ENCODE measurements at regions not wholly inside any gene's neighbourhood (a gene's known extent, or its start where the extent isn't known, plus 50 kb on each side); places are given as distances from the start of the nearest gene placed in this dataset.
"Not testable (repeated sequence)": the region's sequence is repeated elsewhere in the genome, so short reads cannot be mapped to it uniquely, and the experiment has no call there.

- DNase-seq: not testable (repeated sequence)
Observed at GRCh38 chr2:201946746-201947145, 86.9 kb upstream of the FZD7 start.

DNA sequence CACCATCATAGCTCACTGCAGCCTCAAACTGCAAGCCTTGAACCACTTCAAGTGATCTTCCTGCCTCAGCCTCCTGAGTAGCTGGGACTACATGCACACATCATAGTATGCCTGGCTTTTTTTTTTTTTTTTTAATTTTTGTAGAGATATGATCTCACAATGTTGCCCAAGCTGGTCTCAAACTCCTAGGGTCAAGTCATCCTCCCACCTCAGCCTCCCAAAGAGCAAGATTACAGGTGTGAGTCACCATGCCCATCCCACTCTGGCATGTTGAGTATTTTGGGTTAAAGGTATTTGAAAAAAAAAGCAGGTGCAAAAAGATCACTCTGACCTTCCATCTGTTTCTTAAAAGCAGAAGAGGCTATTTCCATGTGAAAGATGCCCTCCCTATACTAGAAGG, 86.4 kb upstream of the FZD7 start:
- DNase-seq: no peak

DNA sequence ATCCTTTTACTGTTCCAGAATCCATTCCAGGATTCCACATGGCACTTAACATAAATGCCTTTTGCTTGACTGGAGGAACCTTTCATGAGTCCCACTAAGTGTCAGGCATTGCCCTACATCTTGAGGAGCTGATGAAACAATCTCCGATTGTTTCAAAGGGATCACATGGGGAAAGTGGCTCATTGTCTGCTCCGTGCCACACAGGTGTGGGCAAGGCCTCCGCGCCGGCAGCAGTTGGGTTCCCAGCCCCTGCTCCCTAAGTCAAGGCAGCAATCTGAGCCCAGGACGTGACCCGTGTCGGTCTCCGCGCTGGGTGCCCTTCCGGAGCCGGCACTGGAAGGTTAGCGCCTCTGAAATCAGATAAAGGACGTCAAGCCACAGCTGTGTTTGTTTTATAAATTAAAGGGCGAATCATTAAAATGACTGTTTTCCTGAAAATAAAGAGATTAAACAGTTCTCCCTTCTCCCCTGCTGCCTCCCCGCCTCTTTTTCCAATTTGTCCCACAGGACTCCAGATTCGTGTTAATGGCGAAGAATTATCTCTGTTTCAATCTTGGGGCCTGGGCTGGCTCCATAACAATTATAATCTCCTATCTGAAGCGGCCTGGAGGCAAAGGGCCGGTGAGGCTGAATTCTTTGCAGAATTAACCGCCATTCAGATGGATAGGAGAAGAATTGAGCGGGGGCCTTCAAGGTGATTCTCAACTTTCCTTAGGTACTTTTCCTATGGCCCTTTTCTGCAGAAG, 84.3 kb upstream of the FZD7 start:
- DNase-seq: no peak

DNA sequence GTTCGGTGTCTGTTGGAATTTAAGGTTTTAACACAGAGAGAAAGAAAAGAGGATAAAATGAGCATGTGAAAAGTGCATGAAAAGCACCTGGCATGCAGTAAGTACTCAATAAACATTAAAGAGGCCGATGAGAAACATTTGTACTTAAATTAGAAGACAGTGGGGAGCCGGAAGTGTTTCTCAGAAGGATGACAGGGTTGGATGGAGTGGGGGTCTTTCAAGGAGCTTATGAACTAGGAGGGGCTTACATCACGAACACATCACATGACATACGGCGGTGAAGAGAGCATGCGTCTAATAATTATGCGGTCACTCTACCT, 83.8 kb upstream of the FZD7 start:
- no peak for DNase-seq

DNA sequence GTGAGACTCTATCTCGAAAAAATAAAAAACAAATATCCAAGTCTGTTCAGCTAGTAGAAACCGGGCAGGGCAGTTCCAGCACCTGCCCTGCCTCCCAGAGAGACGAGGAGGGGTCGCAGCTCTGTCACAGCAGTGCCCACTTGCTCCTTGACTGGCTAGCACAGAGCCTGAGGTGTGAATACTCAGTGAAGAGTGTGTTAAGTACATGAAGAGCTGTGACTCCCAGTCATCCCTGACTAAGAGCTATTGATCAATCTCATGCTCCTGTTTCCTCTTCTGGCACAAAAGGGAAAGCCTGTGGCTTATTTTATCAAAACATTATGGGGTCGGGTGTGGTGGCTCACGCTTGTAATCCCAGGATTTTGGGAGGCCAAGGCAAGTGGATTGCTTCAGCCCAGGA, 83.0 kb upstream of the FZD7 start:
- DNase-seq: no peak

DNA sequence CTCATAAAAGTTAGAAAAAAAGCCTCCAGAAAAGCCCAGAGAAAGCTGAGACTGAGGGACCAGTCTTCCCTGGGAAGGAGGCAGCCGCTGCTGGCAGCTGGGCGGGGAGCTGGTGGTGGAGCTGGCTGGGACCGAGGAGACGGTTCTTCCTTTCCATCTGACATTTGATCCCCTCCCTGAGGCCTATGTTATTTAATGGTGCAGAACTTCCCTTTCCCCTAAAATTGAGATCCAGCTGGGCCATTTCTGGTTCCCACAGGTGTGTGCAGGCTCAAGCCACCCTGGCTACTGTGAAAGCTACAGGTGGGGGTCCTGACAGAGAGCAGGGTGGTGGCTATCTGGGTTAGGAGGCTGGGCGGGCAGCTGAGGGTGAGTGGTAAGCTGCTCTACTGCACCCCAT, 81.5 kb upstream of the FZD7 start:
- no peak for DNase-seq

DNA sequence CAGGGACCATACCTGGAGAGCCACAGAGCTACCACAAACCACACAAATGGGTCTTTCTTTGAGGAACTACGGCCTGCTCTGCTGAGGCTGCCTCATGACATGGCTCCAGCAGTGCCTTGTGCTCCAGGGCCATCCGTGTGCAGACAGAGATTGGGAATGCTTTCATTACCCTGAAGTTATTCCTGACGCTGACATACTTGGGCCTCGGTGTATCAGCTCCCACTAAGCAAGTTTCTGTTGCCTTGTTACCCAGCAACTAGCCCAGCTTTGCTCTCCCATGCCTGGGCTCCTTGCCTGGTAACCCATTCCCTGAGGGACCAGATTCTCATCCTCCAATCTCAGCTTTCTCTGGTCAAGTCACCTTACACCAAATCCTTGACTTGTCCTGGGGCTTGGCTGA, 80.3 kb upstream of the FZD7 start:
- no peak for DNase-seq

GRCh38 chr2:201953880-201954279, 79.8 kb upstream of the FZD7 start:
- DNase-seq: no peak

DNA sequence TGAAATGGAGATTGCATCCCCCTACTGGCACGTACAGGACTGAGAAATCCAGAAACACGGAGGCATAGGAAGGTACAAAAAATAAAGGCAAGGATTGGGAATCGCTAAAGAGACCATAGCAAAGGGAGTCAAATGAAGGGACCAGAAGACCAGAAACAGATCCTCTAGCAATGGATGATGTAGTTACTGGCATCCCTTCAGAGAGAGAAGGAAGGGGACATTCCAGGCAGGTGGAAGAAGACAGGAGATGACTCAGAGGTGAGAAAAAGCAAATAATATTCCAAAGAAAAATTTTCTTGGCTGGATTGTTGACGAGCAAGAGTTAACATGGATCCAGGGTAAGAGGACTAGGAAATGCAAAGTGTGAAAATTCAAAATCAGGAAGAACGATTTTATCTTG, 78.4 kb upstream of the FZD7 start:
- no peak for DNase-seq

- no peak for DNase-seq
Observed at GRCh38 chr2:201955702-201956141, 77.9 kb upstream of the FZD7 start.

- DNase-seq: no peak
Observed at GRCh38 chr2:201956361-201956760, 77.3 kb upstream of the FZD7 start.

DNA sequence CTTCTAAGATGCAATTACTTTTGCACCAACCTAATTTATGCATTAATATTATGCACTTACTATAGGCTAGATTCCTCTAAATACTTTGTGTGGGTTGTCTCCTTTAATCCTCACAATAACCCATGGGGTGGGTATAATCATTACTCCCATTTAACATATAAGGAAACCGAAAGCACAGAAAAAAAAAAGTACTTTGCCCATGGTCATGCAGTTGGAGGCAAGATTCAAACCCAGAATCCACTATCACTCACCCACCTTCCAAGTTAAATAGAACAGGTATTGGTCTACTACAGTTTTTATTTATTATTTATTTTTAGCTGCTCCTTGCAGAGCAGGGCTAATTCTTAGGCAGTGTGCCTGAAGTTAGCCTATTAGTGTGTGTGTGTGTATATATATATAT, 76.6 kb upstream of the FZD7 start:
- DNase-seq: no peak

DNA sequence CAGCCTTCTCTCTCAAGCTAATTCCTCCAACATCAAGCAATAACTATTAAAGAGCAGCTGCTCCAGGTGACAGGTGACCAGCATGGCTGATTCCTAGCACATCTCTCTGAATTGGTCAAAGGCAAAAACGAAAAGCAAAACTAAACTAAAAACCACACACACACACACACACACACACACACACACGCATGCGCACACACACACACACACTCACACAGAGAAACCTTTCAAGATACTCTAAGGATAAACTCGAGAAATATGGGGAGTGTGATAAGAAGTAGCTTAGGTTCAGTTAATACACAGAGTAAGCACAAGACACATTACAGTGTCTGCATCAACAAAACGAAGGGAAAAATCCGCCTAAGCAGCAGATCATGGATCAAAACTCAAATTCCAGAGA, 74.5 kb upstream of the FZD7 start:
- DNase-seq: no peak

DNA sequence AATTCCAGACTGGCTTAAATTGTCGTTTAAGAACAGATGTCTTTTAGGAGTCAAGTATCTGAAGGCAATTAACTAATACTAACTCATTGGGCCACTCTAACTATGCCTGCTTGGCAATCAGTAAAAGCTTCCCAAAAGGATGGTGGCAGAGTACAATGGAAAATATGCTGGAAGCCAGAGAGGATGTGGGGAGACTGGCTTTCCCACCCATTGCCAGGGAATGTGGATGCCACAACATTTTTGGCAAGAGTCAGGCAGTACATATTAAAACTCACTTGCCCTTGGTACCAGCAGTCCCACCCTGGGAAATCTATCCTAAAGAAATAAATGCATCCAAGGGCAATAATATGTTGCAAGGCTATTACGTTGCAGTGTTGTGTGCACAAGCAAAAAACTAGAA, 74.0 kb upstream of the FZD7 start:
- no peak for DNase-seq

DNA sequence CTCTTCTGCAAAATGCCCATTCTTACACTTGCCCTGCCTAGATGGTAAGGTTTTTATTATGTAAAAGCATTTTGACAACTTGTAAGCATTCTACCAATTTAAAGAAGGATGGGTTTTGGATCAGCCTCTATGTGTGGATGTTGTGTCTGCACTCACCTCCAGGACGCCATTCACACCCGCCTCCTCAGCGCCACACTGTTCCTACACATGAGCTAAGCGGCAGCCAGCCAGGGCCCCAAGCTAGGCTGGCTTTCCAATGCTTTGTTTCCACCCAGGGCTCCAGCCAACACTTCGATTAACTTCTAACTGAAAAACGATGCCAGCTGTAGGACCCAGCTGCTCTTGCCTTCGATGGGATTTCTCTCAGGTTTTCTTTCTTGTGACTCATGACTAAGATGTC, 73.3 kb upstream of the FZD7 start:
- DNase-seq: no peak

DNA sequence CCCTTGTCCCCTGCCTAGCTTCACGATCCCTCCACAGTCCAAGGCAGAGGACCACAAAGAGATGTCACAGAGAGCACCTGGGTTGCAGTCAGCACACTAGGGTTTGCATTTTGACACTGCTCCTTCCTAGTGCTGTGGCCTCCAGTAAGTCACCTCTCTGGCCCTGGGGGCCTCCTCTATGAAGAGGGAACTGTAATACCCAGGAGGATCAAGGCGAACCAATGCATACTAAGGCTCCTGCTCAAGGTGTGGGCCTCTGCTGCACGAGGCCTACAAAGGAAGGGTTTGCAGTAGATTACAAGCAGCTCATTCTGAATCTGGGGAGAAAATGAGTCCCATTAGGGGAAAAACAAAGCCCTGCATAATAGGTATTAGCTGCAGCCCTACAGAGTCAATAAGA, 72.3 kb upstream of the FZD7 start:
- DNase-seq: no peak

DNA sequence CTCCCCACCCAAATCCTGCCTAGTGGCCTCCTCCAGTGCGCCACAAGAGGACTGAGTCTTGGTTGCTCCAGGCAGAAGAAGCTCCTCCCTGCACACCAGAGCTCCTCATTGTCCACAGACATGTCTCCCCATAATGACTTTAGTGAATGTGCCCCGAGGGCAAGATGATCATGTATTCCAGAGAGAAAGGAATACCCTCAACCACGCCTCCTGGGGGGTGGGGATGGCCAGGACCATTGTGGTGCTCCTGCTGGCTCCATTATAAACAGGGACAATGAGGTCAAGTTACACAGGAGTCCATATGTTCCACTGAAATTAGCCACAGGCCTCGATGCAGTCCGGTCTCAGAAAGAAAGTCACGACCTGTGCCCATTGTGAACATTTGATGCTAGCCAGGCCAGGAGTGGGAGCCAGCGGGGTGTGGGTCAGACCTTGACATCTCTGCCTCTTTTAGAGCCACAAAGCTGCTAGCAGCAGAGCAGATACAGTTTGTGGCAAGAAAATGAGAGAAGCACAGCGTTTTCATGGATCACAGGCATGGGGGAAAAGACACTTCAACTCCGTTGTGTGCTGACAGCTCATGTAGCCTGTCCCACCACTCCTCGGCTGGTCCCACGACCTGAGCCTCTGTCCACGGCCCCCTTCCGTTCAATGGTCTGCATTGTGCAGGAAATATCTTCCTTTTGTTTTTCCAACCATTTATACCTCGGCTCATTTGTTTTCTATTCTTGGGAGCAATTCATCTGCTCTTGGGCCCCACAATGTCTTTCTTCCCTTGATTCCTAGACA, 70.7 kb upstream of the FZD7 start:
- no peak for DNase-seq

GRCh38 chr2:201964011-201964410, 69.6 kb upstream of the FZD7 start:
- DNase-seq: no peak

GRCh38 chr2:201964631-201965206, 68.9 kb upstream of the FZD7 start:
- peak; percentile 57 for DNase-seq

DNA sequence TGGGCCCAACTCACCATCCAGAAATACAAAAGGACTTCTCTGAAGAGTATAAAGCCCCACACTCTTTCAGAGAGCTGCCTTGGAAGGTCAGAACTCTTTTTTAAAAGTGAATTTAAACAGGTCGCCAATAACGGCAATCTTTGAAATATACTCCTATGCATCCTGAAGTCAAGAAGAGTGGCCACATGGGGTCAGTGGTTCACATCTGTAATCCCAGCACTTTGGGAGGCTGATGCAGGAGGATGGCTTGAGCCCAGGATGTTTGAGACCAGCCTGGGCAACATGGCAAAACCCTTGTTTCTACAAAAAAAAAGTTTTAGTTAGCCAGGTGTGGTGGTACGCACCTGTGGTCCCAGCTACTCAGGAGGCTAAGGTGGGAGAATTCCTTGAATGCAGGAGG, 68.1 kb upstream of the FZD7 start:
- DNase-seq: no peak

GRCh38 chr2:201966691-201967438, 66.8 kb upstream of the FZD7 start:
- no peak for DNase-seq

DNA sequence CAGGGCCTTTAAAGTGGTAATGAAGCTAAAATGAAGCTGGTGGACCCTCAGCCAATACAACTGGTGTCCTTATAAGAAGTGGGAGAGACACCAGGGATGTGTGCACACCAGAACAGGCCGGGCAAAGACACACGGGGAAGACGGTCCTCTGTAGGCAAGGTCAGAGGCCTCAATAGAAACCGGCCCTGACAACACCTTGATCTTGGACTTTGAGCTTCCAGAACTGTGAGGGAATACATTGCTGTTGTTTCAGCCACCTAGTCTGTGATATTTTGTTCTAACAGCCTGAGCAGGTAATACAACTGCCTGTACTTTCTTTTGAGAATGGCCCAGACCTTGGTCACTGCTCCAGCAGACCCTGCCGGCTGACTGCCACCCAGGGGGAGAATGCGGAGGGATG, 65.6 kb upstream of the FZD7 start:
- no peak for DNase-seq

GRCh38 chr2:201968476-201968875, 65.2 kb upstream of the FZD7 start:
- DNase-seq: no peak
